HepG2 (cell line): ENCODE measurements at regions not wholly inside any gene's neighbourhood (a gene's known extent, or its start where the extent isn't known, plus 50 kb on each side); places are given as distances from the start of the nearest gene placed in this dataset.

Source experiments
- ATAC-seq: fragments of 200-7000 bp; cut with Tn5 transposase; 3 replicates; pipeline ENCODE4 v1.9.1; 2020; ENCODE audit warnings: mild to moderate bottlenecking, moderate library complexity
- BruUV-seq: library from RNA; stranded (reverse); fragments of 400-500 nt; replicated peaks from 2 replicates; lab custom pipeline; 2021; lab: Mats Ljungman, UMichigan
- CTCF ChIA-PET: fragments of 300-600 bp; formaldehyde crosslinking; extraction: SDS; loops from one replicate; lab custom pipeline; 2021; ENCODE audit warnings: low total read pairs, inconsistent platforms, low intra/inter-chr PET ratio; lab: Yijun Ruan, JAX
- POLR2A ChIA-PET: fragments of 350-600 bp; sonication (Branson Sonifier 250); formaldehyde crosslinking; loops from one replicate; lab custom pipeline; 2020; ENCODE audit warnings: antibody characterized with exemption, inconsistent platforms; lab: Yijun Ruan, JAX
- DNase-seq: peaks from one replicate; pipeline ENCODE4 v3.0.0-alpha.2; 2015; ENCODE audit warnings: low spot score
- FAIRE-seq: peaks from 3 replicates; lab custom pipeline; 2011; peaks lifted over from hg19 to GRCh38; lab: Jason Lieb, UNC
- H2AFZ ChIP-seq: one replicate; pipeline ENCODE4 v1.6.1; 2011; ENCODE audit warnings: low read length, inconsistent platforms
- H3K27ac ChIP-seq: fragments of 300-600 bp; 3 replicates; pipeline ENCODE4 v1.8.0; 2011; ENCODE audit warnings: mixed run types, mild to moderate bottlenecking, mixed read lengths, low read length, inconsistent platforms; ENCODE audit not compliant: insufficient read depth; ENCODE audit errors: extremely low read length
- H3K27me3 ChIP-seq, 2 experiments: fragments of 200-600 bp in 1 of 2; 2 replicates in 1 of 2; 3 replicates in 1 of 2; pipeline versions ENCODE4 v1.6.0 to v1.8.0; 2011; ENCODE audit warnings: low read length in 2 of 2, mild to moderate bottlenecking in 2 of 2, moderate library complexity in 2 of 2, inconsistent platforms in 1 of 2; ENCODE audit not compliant: insufficient read depth in 2 of 2, control insufficient read depth in 1 of 2
- H3K36me3 ChIP-seq, 2 experiments: fragments of 200-600 bp in 1 of 2; replicated peaks in 1 of 2; 2 replicates in 1 of 2; 3 replicates in 1 of 2; pipeline versions ENCODE4 v1.5.1 to v1.8.0; 2011; ENCODE audit warnings: low read length in 2 of 2, inconsistent platforms in 1 of 2; ENCODE audit not compliant: insufficient read depth in 2 of 2, control insufficient read depth in 1 of 2
- H3K4me1 ChIP-seq: 2 replicates; pipeline ENCODE4 v1.5.1; 2012; ENCODE audit warnings: low read length, inconsistent platforms; ENCODE audit not compliant: insufficient read depth
- H3K4me2 ChIP-seq: 2 replicates; pipeline ENCODE4 v1.6.0; 2011; ENCODE audit warnings: low read depth, low read length, inconsistent platforms
- H3K4me3 ChIP-seq, 3 experiments: fragments of 200-600 bp in 1 of 3; sonication (generic), shearing (Covaris generic) in 1 of 3; replicated peaks in 1 of 3; 2 replicates each; pipeline ENCODE4 v1.5.1; 2011 to 2016; ENCODE audit warnings: low read length in 3 of 3, inconsistent platforms in 2 of 3, low read depth in 2 of 3, mild to moderate bottlenecking in 2 of 3, control low read depth in 1 of 3, mixed read lengths in 1 of 3; ENCODE audit not compliant: insufficient read depth in 1 of 3
- H3K79me2 ChIP-seq: one replicate; pipeline ENCODE4 v1.6.1; 2011; ENCODE audit warnings: low read length, inconsistent platforms; ENCODE audit not compliant: insufficient read depth
- H3K9ac ChIP-seq: 2 replicates; pipeline ENCODE4 v1.6.0; 2011; ENCODE audit warnings: mild to moderate bottlenecking, low read depth, low read length, inconsistent platforms; ENCODE audit not compliant: insufficient read depth
- H3K9me3 ChIP-seq: 2 replicates; pipeline ENCODE4 v1.5.1; 2012; ENCODE audit warnings: mild to moderate bottlenecking, low read length
- H4K20me1 ChIP-seq: 2 replicates; pipeline ENCODE4 v1.6.0; 2011; ENCODE audit warnings: inconsistent platforms, mild to moderate bottlenecking, low read length, moderate library complexity; ENCODE audit not compliant: insufficient read depth
- ARID5B ChIP-seq: IDR thresholded peaks from 2 replicates; pipeline ENCODE4 v1.4.0; 2020; ENCODE audit warnings: mild to moderate bottlenecking, missing genetic modification reagents
- BORCS8-MEF2B ChIP-seq: sonication (generic); formaldehyde crosslinking; IDR thresholded peaks from 2 replicates; pipeline ENCODE4 v1.8.0; 2022; ENCODE audit warnings: mild to moderate bottlenecking, missing genetic modification reagents
- KDM3A ChIP-seq: IDR thresholded peaks from 2 replicates; pipeline ENCODE4 v1.6.1; 2018; ENCODE audit warnings: low read depth, missing compliant biosample characterization
- MED1 ChIP-seq: sonication (generic); formaldehyde crosslinking; IDR thresholded peaks from 2 replicates; pipeline ENCODE4 v1.4.0; 2020; ENCODE audit warnings: missing genetic modification reagents
- MIER3 ChIP-seq: IDR thresholded peaks from 2 replicates; pipeline ENCODE4 v1.6.1; 2016; ENCODE audit warnings: missing compliant biosample characterization, borderline replicate concordance
- MTF2 ChIP-seq: sonication (generic); formaldehyde crosslinking; IDR thresholded peaks from 2 replicates; pipeline ENCODE4 v1.5.0; 2020; ENCODE audit warnings: missing genetic modification reagents, borderline replicate concordance
- NCOA5 ChIP-seq: sonication (generic); formaldehyde crosslinking; IDR thresholded peaks from 2 replicates; pipeline ENCODE4 v1.4.0; 2020; ENCODE audit warnings: missing genetic modification reagents
- SPEN ChIP-seq: sonication (generic); formaldehyde crosslinking; IDR thresholded peaks from 2 replicates; pipeline ENCODE4 v1.5.1; 2020; ENCODE audit warnings: low read depth, mild to moderate bottlenecking, missing genetic modification reagents
- XRCC5 ChIP-seq: fragments of 200-400 bp; formaldehyde crosslinking; optimal IDR thresholded peaks from 2 replicates; pipeline ENCODE3; 2017; ENCODE audit warnings: mild to moderate bottlenecking, low read length
- ZFP91 ChIP-seq: sonication (generic); formaldehyde crosslinking; IDR thresholded peaks from 2 replicates; pipeline ENCODE4 v1.9.0; 2022; ENCODE audit warnings: missing genetic modification reagents, mild to moderate bottlenecking, borderline replicate concordance
- WGBS: methylation state at CpG from one replicate; pipeline ENCODE4 v1.1.6; 2017; ENCODE audit warnings: low lambda C conversion rate; 5-methylcytosine and 5-hydroxymethylcytosine counted together
- in situ Hi-C: cut with HindIII; loops from 2 replicates; pipeline ENCODE4 v1.10.0; 2017; ENCODE audit warnings: low pct_unique_long_range_greater_than_20kb; ENCODE audit not compliant: extremely low pct_ligation_motif_present
- intact Hi-C: fragments of 100-400 bp; cut with micrococcal nuclease; formaldehyde crosslinking; loops from one replicate; pipeline ENCODE4 v1.10.0; 2022; ENCODE audit not compliant: unreplicated experiment
- TF ChIP-seq, protein P1 (sequence below): sonication (generic); formaldehyde crosslinking; IDR thresholded peaks from 2 replicates; pipeline ENCODE4 v1.5.1; 2020; ENCODE audit warnings: missing genetic modification reagents, mild to moderate bottlenecking, borderline replicate concordance

DNA sequence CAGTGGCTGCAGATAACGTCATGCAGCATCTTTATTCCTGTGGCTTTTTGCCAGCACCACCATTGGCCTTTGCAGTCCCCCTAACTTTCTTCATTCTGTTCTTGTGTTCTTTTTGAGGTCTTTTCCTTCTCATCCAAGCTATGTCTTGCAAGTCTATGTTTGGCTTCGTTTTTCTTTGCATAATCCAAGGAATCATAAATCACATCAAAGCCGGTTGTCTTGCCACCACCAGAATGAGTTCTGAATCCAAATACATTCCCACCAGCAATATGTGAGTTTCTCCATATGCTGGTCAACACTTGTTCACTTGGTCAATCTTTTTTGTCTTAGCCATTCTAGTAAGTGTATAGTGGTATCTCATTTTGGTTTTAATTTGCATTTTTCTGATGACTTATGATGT, 70.6 kb upstream of the AK4 start:
- Histone ChIP-seq H3K27me3 (0 out of 5 replicates have a peak, but pooled peaks cover 0 to 6% of the 10 kb centered on the region in 2 experiments), H2AFZ (no peak overlapping the region), H4K20me1 (no peaks in the 10 kb centered on the region), H3K4me1 (no peaks in the 10 kb centered on the region; the same call in 1 of the 2 replicates), H3K36me3 (no peaks in the 10 kb centered on the region), H3K9ac (no peak overlapping the region), H3K9me3 (no peaks in the 10 kb centered on the region), H3K27ac (no peak overlapping the region), H3K4me3 (no peak overlapping the region), H3K4me2 (no peak overlapping the region), H3K79me2 (no peaks in the 10 kb centered on the region)
- FAIRE-seq (no peak), ATAC-seq (no peak), DNase-seq (no peak)
- 22% methylated on average over 3 of the region's 3 CpGs for WGBS
- in situ Hi-C loops (no loop called here), intact Hi-C loops (loop anchor here (5.0 kb wide), 1 partner anchor 65 kb away; no protein-coding TSS in a partner anchor)
- no TSS peak for BruUV-seq
- POLR2A ChIA-PET = no interaction called here
- TF ChIP-seq BORCS8-MEF2B (CRISPR knock-in tag) = no peak
- TF ChIP-seq MTF2 = no peak
- no peak for TF ChIP-seq NCOA5
- TF ChIP-seq MED1 = no peak
- TF ChIP-seq XRCC5 = no peak
- TF ChIP-seq KDM3A (CRISPR knock-in tag) = no peak
- TF ChIP-seq SPEN (CRISPR knock-in tag) = no peak
- TF ChIP-seq, protein P1, sequence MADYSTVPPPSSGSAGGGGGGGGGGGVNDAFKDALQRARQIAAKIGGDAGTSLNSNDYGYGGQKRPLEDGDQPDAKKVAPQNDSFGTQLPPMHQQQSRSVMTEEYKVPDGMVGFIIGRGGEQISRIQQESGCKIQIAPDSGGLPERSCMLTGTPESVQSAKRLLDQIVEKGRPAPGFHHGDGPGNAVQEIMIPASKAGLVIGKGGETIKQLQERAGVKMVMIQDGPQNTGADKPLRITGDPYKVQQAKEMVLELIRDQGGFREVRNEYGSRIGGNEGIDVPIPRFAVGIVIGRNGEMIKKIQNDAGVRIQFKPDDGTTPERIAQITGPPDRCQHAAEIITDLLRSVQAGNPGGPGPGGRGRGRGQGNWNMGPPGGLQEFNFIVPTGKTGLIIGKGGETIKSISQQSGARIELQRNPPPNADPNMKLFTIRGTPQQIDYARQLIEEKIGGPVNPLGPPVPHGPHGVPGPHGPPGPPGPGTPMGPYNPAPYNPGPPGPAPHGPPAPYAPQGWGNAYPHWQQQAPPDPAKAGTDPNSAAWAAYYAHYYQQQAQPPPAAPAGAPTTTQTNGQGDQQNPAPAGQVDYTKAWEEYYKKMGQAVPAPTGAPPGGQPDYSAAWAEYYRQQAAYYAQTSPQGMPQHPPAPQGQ (CRISPR knock-in tag) = no peak
- TF ChIP-seq MIER3 (CRISPR knock-in tag) = no peak
- TF ChIP-seq ARID5B = no peak
- TF ChIP-seq ZFP91 (CRISPR knock-in tag) = no peak
- CTCF ChIA-PET = no interaction called here
